ENCODE measurements at regions not wholly inside any gene's neighbourhood (a gene's known extent, or its start where the extent isn't known, plus 50 kb on each side); places are given as distances from the start of the nearest gene placed in this dataset.

DNA sequence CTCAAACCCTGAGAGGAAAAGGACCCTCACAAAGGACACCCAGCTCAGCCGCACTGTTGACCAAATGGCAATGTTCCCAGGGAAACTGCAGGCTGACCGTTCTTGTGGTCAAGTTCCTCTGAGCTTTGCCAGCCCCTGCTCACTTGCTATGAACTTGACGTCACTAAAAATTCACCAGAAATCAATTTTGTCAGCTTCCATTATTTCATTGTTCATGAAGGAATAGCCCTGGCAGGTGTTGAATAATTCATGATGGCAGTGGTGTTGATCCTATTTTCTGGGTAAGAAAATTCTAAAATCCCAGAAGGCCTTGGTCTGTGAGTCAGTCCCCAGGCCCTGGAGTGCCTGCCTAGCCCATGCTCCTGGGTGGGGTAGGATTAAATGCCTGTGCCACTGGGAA is 318.9 kb downstream of the ZNF326 start:
- H3K4me2 ChIP-seq = no peak overlapping the region
- no peaks in the 10 kb centered on the region for H3K4me1 ChIP-seq (ENCODE audit: insufficient read depth)
- DNase-seq (ENCODE audit: low spot score) (no peak), ATAC-seq (no peak)
- TF ChIP-seq, protein P1, sequence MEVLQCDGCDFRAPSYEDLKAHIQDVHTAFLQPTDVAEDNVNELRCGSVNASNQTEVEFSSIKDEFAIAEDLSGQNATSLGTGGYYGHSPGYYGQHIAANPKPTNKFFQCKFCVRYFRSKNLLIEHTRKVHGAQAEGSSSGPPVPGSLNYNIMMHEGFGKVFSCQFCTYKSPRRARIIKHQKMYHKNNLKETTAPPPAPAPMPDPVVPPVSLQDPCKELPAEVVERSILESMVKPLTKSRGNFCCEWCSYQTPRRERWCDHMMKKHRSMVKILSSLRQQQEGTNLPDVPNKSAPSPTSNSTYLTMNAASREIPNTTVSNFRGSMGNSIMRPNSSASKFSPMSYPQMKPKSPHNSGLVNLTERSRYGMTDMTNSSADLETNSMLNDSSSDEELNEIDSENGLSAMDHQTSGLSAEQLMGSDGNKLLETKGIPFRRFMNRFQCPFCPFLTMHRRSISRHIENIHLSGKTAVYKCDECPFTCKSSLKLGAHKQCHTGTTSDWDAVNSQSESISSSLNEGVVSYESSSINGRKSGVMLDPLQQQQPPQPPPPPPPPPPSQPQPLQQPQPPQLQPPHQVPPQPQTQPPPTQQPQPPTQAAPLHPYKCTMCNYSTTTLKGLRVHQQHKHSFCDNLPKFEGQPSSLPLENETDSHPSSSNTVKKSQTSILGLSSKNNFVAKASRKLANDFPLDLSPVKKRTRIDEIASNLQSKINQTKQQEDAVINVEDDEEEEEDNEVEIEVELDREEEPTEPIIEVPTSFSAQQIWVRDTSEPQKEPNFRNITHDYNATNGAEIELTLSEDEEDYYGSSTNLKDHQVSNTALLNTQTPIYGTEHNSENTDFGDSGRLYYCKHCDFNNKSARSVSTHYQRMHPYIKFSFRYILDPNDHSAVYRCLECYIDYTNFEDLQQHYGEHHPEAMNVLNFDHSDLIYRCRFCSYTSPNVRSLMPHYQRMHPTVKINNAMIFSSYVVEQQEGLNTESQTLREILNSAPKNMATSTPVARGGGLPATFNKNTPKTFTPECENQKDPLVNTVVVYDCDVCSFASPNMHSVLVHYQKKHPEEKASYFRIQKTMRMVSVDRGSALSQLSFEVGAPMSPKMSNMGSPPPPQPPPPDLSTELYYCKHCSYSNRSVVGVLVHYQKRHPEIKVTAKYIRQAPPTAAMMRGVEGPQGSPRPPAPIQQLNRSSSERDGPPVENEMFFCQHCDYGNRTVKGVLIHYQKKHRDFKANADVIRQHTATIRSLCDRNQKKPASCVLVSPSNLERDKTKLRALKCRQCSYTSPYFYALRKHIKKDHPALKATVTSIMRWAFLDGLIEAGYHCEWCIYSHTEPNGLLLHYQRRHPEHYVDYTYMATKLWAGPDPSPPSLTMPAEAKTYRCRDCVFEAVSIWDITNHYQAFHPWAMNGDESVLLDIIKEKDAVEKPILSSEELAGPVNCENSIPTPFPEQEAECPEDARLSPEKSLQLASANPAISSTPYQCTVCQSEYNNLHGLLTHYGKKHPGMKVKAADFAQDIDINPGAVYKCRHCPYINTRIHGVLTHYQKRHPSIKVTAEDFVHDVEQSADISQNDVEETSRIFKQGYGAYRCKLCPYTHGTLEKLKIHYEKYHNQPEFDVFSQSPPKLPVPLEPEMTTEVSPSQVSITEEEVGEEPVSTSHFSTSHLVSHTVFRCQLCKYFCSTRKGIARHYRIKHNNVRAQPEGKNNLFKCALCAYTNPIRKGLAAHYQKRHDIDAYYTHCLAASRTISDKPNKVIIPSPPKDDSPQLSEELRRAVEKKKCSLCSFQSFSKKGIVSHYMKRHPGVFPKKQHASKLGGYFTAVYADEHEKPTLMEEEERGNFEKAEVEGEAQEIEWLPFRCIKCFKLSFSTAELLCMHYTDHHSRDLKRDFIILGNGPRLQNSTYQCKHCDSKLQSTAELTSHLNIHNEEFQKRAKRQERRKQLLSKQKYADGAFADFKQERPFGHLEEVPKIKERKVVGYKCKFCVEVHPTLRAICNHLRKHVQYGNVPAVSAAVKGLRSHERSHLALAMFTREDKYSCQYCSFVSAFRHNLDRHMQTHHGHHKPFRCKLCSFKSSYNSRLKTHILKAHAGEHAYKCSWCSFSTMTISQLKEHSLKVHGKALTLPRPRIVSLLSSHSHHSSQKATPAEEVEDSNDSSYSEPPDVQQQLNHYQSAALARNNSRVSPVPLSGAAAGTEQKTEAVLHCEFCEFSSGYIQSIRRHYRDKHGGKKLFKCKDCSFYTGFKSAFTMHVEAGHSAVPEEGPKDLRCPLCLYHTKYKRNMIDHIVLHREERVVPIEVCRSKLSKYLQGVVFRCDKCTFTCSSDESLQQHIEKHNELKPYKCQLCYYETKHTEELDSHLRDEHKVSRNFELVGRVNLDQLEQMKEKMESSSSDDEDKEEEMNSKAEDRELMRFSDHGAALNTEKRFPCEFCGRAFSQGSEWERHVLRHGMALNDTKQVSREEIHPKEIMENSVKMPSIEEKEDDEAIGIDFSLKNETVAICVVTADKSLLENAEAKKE (CRISPR knock-in tag; IDR thresholded peaks at IDR 0.05) = no peak
- no peak for TF ChIP-seq CREB1 (CRISPR knock-in tag; IDR thresholded peaks at IDR 0.05; ENCODE audit: low read depth)
- no peak for TF ChIP-seq JUNB (IDR thresholded peaks at IDR 0.05; ENCODE audit: unreplicated experiment)
- no peak for TF ChIP-seq ZNF114 (CRISPR knock-in tag; IDR thresholded peaks at IDR 0.05)
- TF ChIP-seq, protein P2, sequence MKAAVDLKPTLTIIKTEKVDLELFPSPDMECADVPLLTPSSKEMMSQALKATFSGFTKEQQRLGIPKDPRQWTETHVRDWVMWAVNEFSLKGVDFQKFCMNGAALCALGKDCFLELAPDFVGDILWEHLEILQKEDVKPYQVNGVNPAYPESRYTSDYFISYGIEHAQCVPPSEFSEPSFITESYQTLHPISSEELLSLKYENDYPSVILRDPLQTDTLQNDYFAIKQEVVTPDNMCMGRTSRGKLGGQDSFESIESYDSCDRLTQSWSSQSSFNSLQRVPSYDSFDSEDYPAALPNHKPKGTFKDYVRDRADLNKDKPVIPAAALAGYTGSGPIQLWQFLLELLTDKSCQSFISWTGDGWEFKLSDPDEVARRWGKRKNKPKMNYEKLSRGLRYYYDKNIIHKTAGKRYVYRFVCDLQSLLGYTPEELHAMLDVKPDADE (IDR thresholded peaks at IDR 0.05) = no peak
- no peak for TF ChIP-seq CTCF (conservative IDR thresholded peaks at IDR 0.05; ENCODE audit: low read depth in 2 of 2)
- TF ChIP-seq STAT1 (IDR thresholded peaks at IDR 0.05; ENCODE audit: unreplicated experiment) = no peak
- no peak for TF ChIP-seq NANOG (IDR thresholded peaks at IDR 0.05; ENCODE audit: borderline replicate concordance)
- no peak for TF ChIP-seq REST (IDR thresholded peaks at IDR 0.05; ENCODE audit: unreplicated experiment)
- no peak for TF ChIP-seq EZH2 (IDR thresholded peaks at IDR 0.05; ENCODE audit: low read depth, unreplicated experiment)
- TF ChIP-seq POLR2AphosphoS5 (IDR thresholded peaks at IDR 0.05; ENCODE audit: low read depth) = no peak
- no peak for TF ChIP-seq ZNF331 (CRISPR knock-in tag; IDR thresholded peaks at IDR 0.05; ENCODE audit: low read depth)
- Mint-ChIP-seq H3K27me3 (ENCODE audit: insufficient read depth, low read depth, poor library complexity) (peaks cover 3% of the 10 kb centered on the region), H3K9me3 (no peaks in the 10 kb centered on the region), H3K27ac (no peak overlapping the region), H3K4me1 (no peaks in the 10 kb centered on the region), H3K4me3 (no peak overlapping the region), H3K36me3 (ENCODE audit: low read depth) (no peaks in the 10 kb centered on the region)
- no peak overlapping the region for H3K27ac ChIP-seq (ENCODE audit: low read depth)
- no peak overlapping the region for H2AFZ ChIP-seq
- H3K4me3 ChIP-seq = no peak overlapping the region
- no peaks in the 10 kb centered on the region for H3K9me2 ChIP-seq (ENCODE audit: insufficient read depth)
- H4K20me1 ChIP-seq (replicated peaks; ENCODE audit: insufficient read depth) = no peaks in the 10 kb centered on the region
- no peaks in the 10 kb centered on the region for H3K27me3 ChIP-seq (ENCODE audit: insufficient read depth)
- no peaks in the 10 kb centered on the region for H3K36me3 ChIP-seq (ENCODE audit: insufficient read depth)
- H3F3A ChIP-seq (replicated peaks; ENCODE audit: low read depth) = no peaks in the 10 kb centered on the region
- no peaks in the 10 kb centered on the region for H3K79me2 ChIP-seq (replicated peaks; ENCODE audit: insufficient read depth)

Measured in GM23338 (cell line).